ENCODE measurements at regions not wholly inside any gene's neighbourhood (a gene's known extent, or its start where the extent isn't known, plus 50 kb on each side); places are given as distances from the start of the nearest gene placed in this dataset.

DNA sequence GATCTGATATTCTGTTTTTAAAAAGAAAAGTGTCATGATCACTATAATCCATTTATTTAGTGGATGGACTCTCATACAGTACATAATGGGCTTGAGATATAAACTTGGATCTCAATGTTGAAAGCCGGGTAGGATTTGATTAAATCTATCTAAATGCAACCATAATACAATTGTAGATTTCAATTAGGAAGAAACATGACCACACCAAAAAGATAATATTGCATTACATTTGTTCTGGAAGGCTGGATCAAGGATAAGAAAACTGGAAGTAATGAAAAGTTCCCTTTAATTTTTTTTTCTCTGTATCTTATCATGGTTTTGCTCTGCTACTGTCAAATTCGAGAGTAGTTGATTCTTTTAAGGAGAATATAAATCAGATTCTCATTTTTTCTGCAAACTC, 51.3 kb upstream of the UFL1 start:
- TF ChIP-seq, protein P1, sequence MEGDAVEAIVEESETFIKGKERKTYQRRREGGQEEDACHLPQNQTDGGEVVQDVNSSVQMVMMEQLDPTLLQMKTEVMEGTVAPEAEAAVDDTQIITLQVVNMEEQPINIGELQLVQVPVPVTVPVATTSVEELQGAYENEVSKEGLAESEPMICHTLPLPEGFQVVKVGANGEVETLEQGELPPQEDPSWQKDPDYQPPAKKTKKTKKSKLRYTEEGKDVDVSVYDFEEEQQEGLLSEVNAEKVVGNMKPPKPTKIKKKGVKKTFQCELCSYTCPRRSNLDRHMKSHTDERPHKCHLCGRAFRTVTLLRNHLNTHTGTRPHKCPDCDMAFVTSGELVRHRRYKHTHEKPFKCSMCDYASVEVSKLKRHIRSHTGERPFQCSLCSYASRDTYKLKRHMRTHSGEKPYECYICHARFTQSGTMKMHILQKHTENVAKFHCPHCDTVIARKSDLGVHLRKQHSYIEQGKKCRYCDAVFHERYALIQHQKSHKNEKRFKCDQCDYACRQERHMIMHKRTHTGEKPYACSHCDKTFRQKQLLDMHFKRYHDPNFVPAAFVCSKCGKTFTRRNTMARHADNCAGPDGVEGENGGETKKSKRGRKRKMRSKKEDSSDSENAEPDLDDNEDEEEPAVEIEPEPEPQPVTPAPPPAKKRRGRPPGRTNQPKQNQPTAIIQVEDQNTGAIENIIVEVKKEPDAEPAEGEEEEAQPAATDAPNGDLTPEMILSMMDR (IDR thresholded peaks at IDR 0.05; ENCODE audit: low read depth, low read length, missing input control): no peak
- TF ChIP-seq, protein P2, sequence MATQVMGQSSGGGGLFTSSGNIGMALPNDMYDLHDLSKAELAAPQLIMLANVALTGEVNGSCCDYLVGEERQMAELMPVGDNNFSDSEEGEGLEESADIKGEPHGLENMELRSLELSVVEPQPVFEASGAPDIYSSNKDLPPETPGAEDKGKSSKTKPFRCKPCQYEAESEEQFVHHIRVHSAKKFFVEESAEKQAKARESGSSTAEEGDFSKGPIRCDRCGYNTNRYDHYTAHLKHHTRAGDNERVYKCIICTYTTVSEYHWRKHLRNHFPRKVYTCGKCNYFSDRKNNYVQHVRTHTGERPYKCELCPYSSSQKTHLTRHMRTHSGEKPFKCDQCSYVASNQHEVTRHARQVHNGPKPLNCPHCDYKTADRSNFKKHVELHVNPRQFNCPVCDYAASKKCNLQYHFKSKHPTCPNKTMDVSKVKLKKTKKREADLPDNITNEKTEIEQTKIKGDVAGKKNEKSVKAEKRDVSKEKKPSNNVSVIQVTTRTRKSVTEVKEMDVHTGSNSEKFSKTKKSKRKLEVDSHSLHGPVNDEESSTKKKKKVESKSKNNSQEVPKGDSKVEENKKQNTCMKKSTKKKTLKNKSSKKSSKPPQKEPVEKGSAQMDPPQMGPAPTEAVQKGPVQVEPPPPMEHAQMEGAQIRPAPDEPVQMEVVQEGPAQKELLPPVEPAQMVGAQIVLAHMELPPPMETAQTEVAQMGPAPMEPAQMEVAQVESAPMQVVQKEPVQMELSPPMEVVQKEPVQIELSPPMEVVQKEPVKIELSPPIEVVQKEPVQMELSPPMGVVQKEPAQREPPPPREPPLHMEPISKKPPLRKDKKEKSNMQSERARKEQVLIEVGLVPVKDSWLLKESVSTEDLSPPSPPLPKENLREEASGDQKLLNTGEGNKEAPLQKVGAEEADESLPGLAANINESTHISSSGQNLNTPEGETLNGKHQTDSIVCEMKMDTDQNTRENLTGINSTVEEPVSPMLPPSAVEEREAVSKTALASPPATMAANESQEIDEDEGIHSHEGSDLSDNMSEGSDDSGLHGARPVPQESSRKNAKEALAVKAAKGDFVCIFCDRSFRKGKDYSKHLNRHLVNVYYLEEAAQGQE (IDR thresholded peaks at IDR 0.05): no peak
- no peak for TF ChIP-seq TAF1 (conservative IDR thresholded peaks at IDR 0.05)
- no peak for TF ChIP-seq JUND (IDR thresholded peaks at IDR 0.05)
- no peak for TF ChIP-seq SP1 (IDR thresholded peaks at IDR 0.05)
- no peak for TF ChIP-seq EGR1 (IDR thresholded peaks at IDR 0.05; ENCODE audit: low read depth in 2 of 2)
- TF ChIP-seq, protein P3, sequence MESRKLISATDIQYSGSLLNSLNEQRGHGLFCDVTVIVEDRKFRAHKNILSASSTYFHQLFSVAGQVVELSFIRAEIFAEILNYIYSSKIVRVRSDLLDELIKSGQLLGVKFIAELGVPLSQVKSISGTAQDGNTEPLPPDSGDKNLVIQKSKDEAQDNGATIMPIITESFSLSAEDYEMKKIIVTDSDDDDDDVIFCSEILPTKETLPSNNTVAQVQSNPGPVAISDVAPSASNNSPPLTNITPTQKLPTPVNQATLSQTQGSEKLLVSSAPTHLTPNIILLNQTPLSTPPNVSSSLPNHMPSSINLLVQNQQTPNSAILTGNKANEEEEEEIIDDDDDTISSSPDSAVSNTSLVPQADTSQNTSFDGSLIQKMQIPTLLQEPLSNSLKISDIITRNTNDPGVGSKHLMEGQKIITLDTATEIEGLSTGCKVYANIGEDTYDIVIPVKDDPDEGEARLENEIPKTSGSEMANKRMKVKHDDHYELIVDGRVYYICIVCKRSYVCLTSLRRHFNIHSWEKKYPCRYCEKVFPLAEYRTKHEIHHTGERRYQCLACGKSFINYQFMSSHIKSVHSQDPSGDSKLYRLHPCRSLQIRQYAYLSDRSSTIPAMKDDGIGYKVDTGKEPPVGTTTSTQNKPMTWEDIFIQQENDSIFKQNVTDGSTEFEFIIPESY (IDR thresholded peaks at IDR 0.05): no peak
- TF ChIP-seq, protein P4, sequence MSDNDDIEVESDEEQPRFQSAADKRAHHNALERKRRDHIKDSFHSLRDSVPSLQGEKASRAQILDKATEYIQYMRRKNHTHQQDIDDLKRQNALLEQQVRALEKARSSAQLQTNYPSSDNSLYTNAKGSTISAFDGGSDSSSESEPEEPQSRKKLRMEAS (IDR thresholded peaks at IDR 0.05): no peak
- no peak for TF ChIP-seq HNF4G (IDR thresholded peaks at IDR 0.05)
- TF ChIP-seq GABPA (IDR thresholded peaks at IDR 0.05 in 1 of 2, conservative IDR thresholded peaks at IDR 0.05 in 1 of 2): no peak
